ENCODE measurements at regions not wholly inside any gene's neighbourhood (a gene's known extent, or its start where the extent isn't known, plus 50 kb on each side); places are given as distances from the start of the nearest gene placed in this dataset.

- ATAC-seq (ENCODE audit: poor library complexity) (no peak), DNase-seq (no peak)
- intact Hi-C loops (cut with DNase I) = no loop called here
Measured at GRCh38 chr2:62447411-62447810, 58.6 kb downstream of the TMEM17 start.

- no peak for ATAC-seq (ENCODE audit: poor library complexity)
- intact Hi-C loops (cut with DNase I) = no loop called here
- no peak for DNase-seq
Measured at GRCh38 chr2:62446491-62446890, 59.5 kb downstream of the TMEM17 start.

GRCh38 chr2:62443886-62444285 lies 62.1 kb downstream of the TMEM17 start:
- ATAC-seq (ENCODE audit: poor library complexity) (no peak), DNase-seq (no peak)
- intact Hi-C loops (cut with DNase I) = no loop called here

- DNase-seq = no peak
- ATAC-seq (ENCODE audit: poor library complexity) = no peak
- intact Hi-C loops (cut with DNase I) = no loop called here
Measured at GRCh38 chr2:62443471-62443870, 62.5 kb downstream of the TMEM17 start.

GRCh38 chr2:62441824-62442223 lies 64.2 kb downstream of the TMEM17 start:
- DNase-seq = no peak
- ATAC-seq (ENCODE audit: poor library complexity) = no peak
- intact Hi-C loops (cut with DNase I) = no loop called here

GRCh38 chr2:62441421-62441820 lies 64.6 kb downstream of the TMEM17 start:
- no peak for ATAC-seq (ENCODE audit: poor library complexity)
- no peak for DNase-seq
- intact Hi-C loops (cut with DNase I) = no loop called here

- DNase-seq = no peak
- no peak for ATAC-seq (ENCODE audit: poor library complexity)
- intact Hi-C loops (cut with DNase I) = no loop called here
Measured at GRCh38 chr2:62440281-62440946, 65.6 kb downstream of the TMEM17 start.

- DNase-seq = no peak
- ATAC-seq (ENCODE audit: poor library complexity) = no peak
Measured at GRCh38 chr2:62439425-62439824, 66.6 kb downstream of the TMEM17 start.

GRCh38 chr2:62437785-62438184 lies 68.2 kb downstream of the TMEM17 start:
- intact Hi-C loops (cut with DNase I) = no loop called here

More at GRCh38 chr2:62439425-62439824, 66.6 kb downstream of the TMEM17 start:
- intact Hi-C loops (cut with DNase I) = no loop called here

GRCh38 chr2:62435720-62436119 lies 70.3 kb downstream of the TMEM17 start:
- peak; percentile 43 for ATAC-seq (ENCODE audit: poor library complexity)
- no peak for DNase-seq
- intact Hi-C loops (cut with DNase I) = no loop called here

More at GRCh38 chr2:62437785-62438184, 68.2 kb downstream of the TMEM17 start:
- DNase-seq (no peak), ATAC-seq (ENCODE audit: poor library complexity) (no peak)

GRCh38 chr2:62432407-62432806 lies 73.6 kb downstream of the TMEM17 start:
- DNase-seq (no peak), ATAC-seq (ENCODE audit: poor library complexity) (no peak)
- intact Hi-C loops (cut with DNase I) = no loop called here

- ATAC-seq (ENCODE audit: poor library complexity) = no peak
- intact Hi-C loops (cut with DNase I) = no loop called here
- DNase-seq = no peak
Measured at GRCh38 chr2:62431512-62431911, 74.5 kb downstream of the TMEM17 start.

- intact Hi-C loops (cut with DNase I) = no loop called here
- DNase-seq (no peak), ATAC-seq (ENCODE audit: poor library complexity) (no peak)
Measured at GRCh38 chr2:62430146-62430545, 75.8 kb downstream of the TMEM17 start.

GRCh38 chr2:62427146-62427545 lies 78.8 kb downstream of the TMEM17 start:
- intact Hi-C loops (cut with DNase I) = no loop called here
- DNase-seq (no peak), ATAC-seq (ENCODE audit: poor library complexity) (no peak)

- DNase-seq (no peak), ATAC-seq (ENCODE audit: poor library complexity) (peak; percentile 76)
- intact Hi-C loops (cut with DNase I) = no loop called here
Measured at GRCh38 chr2:62426154-62426912, 79.7 kb downstream of the TMEM17 start.

- DNase-seq (no peak), ATAC-seq (ENCODE audit: poor library complexity) (no peak)
- intact Hi-C loops (cut with DNase I) = no loop called here
Measured at GRCh38 chr2:62425684-62426083, 80.3 kb downstream of the TMEM17 start.

GRCh38 chr2:62424899-62425298 lies 81.1 kb downstream of the TMEM17 start:
- intact Hi-C loops (cut with DNase I) = no loop called here
- no peak for DNase-seq
- no peak for ATAC-seq (ENCODE audit: poor library complexity)

GRCh38 chr2:62423883-62424458 lies 82.0 kb downstream of the TMEM17 start:
- DNase-seq (no peak), ATAC-seq (ENCODE audit: poor library complexity) (peak; percentile 47)
- intact Hi-C loops (cut with DNase I) = no loop called here

GRCh38 chr2:62423235-62423634 lies 82.8 kb downstream of the TMEM17 start:
- ATAC-seq (ENCODE audit: poor library complexity) = no peak
- intact Hi-C loops (cut with DNase I) = no loop called here
- no peak for DNase-seq

- ATAC-seq (ENCODE audit: poor library complexity) (no peak), DNase-seq (no peak)
- intact Hi-C loops (cut with DNase I) = no loop called here
Measured at GRCh38 chr2:62415518-62415917, 90.5 kb downstream of the TMEM17 start.
